ENCODE measurements at regions not wholly inside any gene's neighbourhood (a gene's known extent, or its start where the extent isn't known, plus 50 kb on each side); places are given as distances from the start of the nearest gene placed in this dataset.

DNA sequence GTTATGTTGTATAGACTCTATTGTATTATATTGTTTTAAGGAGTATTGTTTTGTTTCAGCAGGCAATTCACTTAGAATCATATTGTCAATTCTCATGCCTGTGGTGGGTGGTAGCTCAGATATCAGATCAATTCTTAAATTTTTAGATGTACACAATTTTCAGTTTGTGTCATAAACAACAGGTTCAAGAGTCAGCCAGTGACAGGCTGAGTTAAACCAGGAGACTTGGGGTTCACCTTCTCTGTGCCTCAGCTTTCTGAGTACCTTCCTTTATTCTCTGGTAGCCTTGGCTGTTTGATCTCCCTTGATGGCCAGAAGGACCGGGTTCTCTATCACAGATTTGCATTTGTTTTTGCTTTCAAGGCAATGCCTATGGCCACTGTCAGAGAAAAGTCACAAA lies 199.9 kb upstream of the KCNMB2 start:
- TF ChIP-seq, protein P1, sequence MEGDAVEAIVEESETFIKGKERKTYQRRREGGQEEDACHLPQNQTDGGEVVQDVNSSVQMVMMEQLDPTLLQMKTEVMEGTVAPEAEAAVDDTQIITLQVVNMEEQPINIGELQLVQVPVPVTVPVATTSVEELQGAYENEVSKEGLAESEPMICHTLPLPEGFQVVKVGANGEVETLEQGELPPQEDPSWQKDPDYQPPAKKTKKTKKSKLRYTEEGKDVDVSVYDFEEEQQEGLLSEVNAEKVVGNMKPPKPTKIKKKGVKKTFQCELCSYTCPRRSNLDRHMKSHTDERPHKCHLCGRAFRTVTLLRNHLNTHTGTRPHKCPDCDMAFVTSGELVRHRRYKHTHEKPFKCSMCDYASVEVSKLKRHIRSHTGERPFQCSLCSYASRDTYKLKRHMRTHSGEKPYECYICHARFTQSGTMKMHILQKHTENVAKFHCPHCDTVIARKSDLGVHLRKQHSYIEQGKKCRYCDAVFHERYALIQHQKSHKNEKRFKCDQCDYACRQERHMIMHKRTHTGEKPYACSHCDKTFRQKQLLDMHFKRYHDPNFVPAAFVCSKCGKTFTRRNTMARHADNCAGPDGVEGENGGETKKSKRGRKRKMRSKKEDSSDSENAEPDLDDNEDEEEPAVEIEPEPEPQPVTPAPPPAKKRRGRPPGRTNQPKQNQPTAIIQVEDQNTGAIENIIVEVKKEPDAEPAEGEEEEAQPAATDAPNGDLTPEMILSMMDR (IDR thresholded peaks at IDR 0.05) = no peak
- TF ChIP-seq, protein P2, sequence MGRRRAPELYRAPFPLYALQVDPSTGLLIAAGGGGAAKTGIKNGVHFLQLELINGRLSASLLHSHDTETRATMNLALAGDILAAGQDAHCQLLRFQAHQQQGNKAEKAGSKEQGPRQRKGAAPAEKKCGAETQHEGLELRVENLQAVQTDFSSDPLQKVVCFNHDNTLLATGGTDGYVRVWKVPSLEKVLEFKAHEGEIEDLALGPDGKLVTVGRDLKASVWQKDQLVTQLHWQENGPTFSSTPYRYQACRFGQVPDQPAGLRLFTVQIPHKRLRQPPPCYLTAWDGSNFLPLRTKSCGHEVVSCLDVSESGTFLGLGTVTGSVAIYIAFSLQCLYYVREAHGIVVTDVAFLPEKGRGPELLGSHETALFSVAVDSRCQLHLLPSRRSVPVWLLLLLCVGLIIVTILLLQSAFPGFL (CRISPR knock-in tag; IDR thresholded peaks at IDR 0.05; ENCODE audit: borderline replicate concordance) = no peak
- TF ChIP-seq ZNF423 (CRISPR knock-in tag; IDR thresholded peaks at IDR 0.05) (no peak), RELA (CRISPR knock-in tag; IDR thresholded peaks at IDR 0.05; ENCODE audit: borderline replicate concordance) (no peak)
- TF ChIP-seq, protein P3, sequence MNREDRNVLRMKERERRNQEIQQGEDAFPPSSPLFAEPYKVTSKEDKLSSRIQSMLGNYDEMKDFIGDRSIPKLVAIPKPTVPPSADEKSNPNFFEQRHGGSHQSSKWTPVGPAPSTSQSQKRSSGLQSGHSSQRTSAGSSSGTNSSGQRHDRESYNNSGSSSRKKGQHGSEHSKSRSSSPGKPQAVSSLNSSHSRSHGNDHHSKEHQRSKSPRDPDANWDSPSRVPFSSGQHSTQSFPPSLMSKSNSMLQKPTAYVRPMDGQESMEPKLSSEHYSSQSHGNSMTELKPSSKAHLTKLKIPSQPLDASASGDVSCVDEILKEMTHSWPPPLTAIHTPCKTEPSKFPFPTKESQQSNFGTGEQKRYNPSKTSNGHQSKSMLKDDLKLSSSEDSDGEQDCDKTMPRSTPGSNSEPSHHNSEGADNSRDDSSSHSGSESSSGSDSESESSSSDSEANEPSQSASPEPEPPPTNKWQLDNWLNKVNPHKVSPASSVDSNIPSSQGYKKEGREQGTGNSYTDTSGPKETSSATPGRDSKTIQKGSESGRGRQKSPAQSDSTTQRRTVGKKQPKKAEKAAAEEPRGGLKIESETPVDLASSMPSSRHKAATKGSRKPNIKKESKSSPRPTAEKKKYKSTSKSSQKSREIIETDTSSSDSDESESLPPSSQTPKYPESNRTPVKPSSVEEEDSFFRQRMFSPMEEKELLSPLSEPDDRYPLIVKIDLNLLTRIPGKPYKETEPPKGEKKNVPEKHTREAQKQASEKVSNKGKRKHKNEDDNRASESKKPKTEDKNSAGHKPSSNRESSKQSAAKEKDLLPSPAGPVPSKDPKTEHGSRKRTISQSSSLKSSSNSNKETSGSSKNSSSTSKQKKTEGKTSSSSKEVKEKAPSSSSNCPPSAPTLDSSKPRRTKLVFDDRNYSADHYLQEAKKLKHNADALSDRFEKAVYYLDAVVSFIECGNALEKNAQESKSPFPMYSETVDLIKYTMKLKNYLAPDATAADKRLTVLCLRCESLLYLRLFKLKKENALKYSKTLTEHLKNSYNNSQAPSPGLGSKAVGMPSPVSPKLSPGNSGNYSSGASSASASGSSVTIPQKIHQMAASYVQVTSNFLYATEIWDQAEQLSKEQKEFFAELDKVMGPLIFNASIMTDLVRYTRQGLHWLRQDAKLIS (CRISPR knock-in tag; IDR thresholded peaks at IDR 0.05; ENCODE audit: borderline replicate concordance) = no peak
- TF ChIP-seq, protein P4, sequence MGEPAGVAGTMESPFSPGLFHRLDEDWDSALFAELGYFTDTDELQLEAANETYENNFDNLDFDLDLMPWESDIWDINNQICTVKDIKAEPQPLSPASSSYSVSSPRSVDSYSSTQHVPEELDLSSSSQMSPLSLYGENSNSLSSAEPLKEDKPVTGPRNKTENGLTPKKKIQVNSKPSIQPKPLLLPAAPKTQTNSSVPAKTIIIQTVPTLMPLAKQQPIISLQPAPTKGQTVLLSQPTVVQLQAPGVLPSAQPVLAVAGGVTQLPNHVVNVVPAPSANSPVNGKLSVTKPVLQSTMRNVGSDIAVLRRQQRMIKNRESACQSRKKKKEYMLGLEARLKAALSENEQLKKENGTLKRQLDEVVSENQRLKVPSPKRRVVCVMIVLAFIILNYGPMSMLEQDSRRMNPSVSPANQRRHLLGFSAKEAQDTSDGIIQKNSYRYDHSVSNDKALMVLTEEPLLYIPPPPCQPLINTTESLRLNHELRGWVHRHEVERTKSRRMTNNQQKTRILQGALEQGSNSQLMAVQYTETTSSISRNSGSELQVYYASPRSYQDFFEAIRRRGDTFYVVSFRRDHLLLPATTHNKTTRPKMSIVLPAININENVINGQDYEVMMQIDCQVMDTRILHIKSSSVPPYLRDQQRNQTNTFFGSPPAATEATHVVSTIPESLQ (CRISPR knock-in tag; IDR thresholded peaks at IDR 0.05) = no peak
- TF ChIP-seq, protein P5, sequence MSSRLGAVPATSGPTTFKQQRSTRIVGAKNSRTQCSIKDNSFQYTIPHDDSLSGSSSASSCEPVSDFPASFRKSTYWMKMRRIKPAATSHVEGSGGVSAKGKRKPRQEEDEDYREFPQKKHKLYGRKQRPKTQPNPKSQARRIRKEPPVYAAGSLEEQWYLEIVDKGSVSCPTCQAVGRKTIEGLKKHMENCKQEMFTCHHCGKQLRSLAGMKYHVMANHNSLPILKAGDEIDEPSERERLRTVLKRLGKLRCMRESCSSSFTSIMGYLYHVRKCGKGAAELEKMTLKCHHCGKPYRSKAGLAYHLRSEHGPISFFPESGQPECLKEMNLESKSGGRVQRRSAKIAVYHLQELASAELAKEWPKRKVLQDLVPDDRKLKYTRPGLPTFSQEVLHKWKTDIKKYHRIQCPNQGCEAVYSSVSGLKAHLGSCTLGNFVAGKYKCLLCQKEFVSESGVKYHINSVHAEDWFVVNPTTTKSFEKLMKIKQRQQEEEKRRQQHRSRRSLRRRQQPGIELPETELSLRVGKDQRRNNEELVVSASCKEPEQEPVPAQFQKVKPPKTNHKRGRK (CRISPR knock-in tag; IDR thresholded peaks at IDR 0.05; ENCODE audit: borderline replicate concordance) = no peak
